Glutamatergic neuron (in vitro differentiated cells): ENCODE measurements at regions not wholly inside any gene's neighbourhood (a gene's known extent, or its start where the extent isn't known, plus 50 kb on each side); places are given as distances from the start of the nearest gene placed in this dataset.

ENCODE experiments used
- DNase-seq: peaks from one replicate; pipeline ENCODE4 v3.0.0; 2022
- H3K27ac Mint-ChIP-seq: one replicate; pipeline ENCODE4 v1.8.0; 2020; ENCODE audit warnings: mild to moderate bottlenecking, mixed read lengths, inconsistent platforms; ENCODE audit not compliant: unreplicated experiment
- H3K27me3 Mint-ChIP-seq: one replicate; pipeline ENCODE4 v1.8.0; 2020; ENCODE audit warnings: mild to moderate bottlenecking, moderate library complexity, mixed read lengths, inconsistent platforms; ENCODE audit not compliant: unreplicated experiment
- H3K36me3 Mint-ChIP-seq: one replicate; pipeline ENCODE4 v1.8.0; 2020; ENCODE audit warnings: mild to moderate bottlenecking, mixed read lengths, inconsistent platforms; ENCODE audit not compliant: unreplicated experiment
- H3K4me1 Mint-ChIP-seq: one replicate; pipeline ENCODE4 v1.8.0; 2020; ENCODE audit warnings: mild to moderate bottlenecking, low read depth, mixed read lengths, inconsistent platforms; ENCODE audit not compliant: unreplicated experiment
- H3K4me3 Mint-ChIP-seq: one replicate; pipeline ENCODE4 v1.8.0; 2020; ENCODE audit warnings: mild to moderate bottlenecking, mixed read lengths, inconsistent platforms; ENCODE audit not compliant: unreplicated experiment
- H3K9me3 Mint-ChIP-seq: one replicate; pipeline ENCODE4 v1.8.0; 2020; ENCODE audit warnings: mild to moderate bottlenecking, moderate library complexity, mixed read lengths, inconsistent platforms; ENCODE audit not compliant: unreplicated experiment
- TF ChIP-seq, protein P1 (sequence below): fragments of 200-600 bp; sonication (generic); IDR thresholded peaks from one replicate; pipeline ENCODE4 v1.5.0; 2021; ENCODE audit not compliant: partially characterized antibody, unreplicated experiment

DNA sequence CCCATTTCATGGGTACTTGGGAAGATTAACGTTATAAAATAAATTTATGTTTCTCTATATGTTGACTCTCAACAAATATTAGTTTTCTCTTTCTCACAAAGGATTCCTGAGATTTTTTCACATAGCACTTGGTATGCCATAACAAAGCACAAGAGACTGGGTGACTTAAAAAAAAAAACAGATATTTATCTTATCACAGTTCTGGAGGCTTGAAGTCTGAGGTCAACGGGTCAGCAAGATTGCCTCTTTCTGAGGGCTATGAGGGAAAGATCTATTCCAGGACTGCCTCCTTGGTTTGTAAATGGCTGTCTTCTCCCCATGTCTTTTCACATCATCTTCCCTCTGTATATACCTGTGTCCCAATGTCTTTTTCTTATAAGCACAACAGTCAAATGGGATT, 153.5 kb upstream of the DIO2 start:
- Mint-ChIP-seq H3K4me3 (no peak overlapping the region), H3K27ac (no peak overlapping the region), H3K9me3 (no peaks in the 10 kb centered on the region), H3K4me1 (no peaks in the 10 kb centered on the region), H3K36me3 (no peaks in the 10 kb centered on the region), H3K27me3 (no peaks in the 10 kb centered on the region)
- DNase-seq = no peak
- TF ChIP-seq, protein P1, sequence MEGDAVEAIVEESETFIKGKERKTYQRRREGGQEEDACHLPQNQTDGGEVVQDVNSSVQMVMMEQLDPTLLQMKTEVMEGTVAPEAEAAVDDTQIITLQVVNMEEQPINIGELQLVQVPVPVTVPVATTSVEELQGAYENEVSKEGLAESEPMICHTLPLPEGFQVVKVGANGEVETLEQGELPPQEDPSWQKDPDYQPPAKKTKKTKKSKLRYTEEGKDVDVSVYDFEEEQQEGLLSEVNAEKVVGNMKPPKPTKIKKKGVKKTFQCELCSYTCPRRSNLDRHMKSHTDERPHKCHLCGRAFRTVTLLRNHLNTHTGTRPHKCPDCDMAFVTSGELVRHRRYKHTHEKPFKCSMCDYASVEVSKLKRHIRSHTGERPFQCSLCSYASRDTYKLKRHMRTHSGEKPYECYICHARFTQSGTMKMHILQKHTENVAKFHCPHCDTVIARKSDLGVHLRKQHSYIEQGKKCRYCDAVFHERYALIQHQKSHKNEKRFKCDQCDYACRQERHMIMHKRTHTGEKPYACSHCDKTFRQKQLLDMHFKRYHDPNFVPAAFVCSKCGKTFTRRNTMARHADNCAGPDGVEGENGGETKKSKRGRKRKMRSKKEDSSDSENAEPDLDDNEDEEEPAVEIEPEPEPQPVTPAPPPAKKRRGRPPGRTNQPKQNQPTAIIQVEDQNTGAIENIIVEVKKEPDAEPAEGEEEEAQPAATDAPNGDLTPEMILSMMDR = no peak

DNA sequence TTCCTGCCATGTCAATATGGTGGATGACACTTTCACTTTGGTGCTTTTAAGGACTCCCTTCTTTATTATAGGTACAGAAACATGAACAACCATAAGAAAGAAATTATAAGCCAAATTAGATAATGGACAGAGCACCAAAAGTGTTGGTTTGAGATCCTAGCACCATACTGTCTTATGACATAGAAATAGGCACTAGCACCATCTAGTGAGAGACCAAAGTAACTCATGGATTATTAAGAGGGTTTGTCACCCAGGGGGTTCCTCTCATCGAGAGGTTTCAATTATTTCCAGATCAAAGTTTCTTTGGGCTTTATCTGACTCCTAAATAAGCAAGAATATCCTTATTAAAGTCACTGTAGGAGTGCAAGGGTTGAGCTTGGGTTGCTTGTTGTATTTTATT, 153.0 kb upstream of the DIO2 start:
- no peaks in the 10 kb centered on the region for H3K27me3 Mint-ChIP-seq
- TF ChIP-seq, protein P1 = peak; percentile 31
- H3K4me1 Mint-ChIP-seq = no peaks in the 10 kb centered on the region
- DNase-seq = no peak
- H3K36me3 Mint-ChIP-seq = no peaks in the 10 kb centered on the region
- no peaks in the 10 kb centered on the region for H3K9me3 Mint-ChIP-seq
- H3K4me3 Mint-ChIP-seq = no peak overlapping the region
- no peak overlapping the region for H3K27ac Mint-ChIP-seq

DNA sequence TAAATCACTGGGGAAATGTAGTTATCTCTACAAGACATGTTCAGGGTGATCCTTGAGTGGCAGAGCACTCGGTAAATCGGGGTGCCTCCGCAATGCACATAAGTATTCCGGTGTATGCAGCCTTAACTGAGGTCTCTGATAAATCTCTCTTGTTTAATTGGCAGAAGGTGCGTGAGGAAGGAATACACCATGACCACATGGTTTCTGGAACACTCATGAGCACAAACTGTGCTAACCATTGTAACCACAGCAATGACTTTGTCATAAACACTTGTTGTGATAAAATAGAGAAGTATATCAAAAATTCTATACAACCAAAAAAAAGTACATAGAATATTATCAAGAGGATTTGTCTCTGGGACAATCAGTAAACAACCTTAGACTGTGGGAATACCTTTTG, 146.8 kb upstream of the DIO2 start:
- no peak for DNase-seq
- TF ChIP-seq, protein P1 = no peak
- Mint-ChIP-seq H3K4me1 (no peaks in the 10 kb centered on the region), H3K9me3 (no peaks in the 10 kb centered on the region), H3K27ac (no peak overlapping the region), H3K27me3 (no peaks in the 10 kb centered on the region), H3K36me3 (no peaks in the 10 kb centered on the region), H3K4me3 (no peak overlapping the region)

DNA sequence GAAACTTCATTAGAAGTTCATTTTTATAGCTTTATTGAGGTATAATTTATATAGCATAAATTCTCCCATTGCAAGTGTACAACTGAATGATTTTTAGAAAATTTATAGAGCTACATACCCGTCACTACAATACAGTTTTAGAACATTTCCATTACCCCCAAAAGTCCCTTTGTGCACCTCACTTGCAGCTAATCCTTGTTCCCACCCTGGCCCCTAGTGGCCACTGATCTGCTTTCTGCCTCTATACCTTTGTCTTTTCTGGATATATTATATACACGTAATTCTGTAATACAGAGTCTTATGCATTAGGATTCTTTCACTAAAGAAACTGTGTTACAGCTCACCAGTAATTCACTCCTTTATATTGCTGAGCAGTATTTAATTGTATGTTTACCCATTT, 145.1 kb upstream of the DIO2 start:
- no peak overlapping the region for H3K4me3 Mint-ChIP-seq
- H3K36me3 Mint-ChIP-seq = no peaks in the 10 kb centered on the region
- TF ChIP-seq, protein P1 = peak; percentile 38
- no peaks in the 10 kb centered on the region for H3K4me1 Mint-ChIP-seq
- no peak for DNase-seq
- H3K27ac Mint-ChIP-seq = no peak overlapping the region
- H3K9me3 Mint-ChIP-seq = no peaks in the 10 kb centered on the region
- no peaks in the 10 kb centered on the region for H3K27me3 Mint-ChIP-seq

DNA sequence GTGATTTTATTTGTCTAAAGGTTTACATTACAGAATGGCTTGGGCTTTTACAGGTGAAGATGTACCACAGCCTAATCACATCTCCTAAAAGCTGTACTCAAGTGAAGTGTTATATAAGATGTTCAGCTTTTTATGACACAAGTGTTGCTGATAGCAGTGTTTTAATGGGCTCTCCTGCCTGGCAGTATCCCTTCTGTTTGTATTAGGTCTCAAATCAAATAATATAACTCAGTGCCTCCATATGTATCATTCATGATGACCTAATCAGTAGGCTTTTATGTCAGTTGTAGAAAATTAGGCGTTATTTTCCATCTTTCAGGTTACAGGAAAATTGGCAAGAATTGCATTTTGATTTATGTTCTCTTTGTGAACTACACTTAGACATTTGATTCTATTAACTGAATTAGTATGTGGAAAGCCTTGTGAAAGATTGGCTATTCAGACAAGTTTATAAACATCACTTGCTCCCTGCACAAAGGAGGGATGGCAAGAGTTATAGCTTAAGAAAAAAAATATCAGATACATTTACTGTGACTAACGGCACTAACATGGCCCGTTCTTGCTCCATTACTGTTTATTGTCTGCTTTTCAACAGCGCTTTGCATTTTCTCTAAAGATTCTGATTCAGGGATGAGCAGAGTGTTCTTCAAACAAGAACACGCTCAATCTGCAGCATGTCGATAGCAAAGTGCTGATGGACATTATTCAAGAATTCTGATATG, 143.7 kb upstream of the DIO2 start:
- TF ChIP-seq, protein P1 = no peak
- no peaks in the 10 kb centered on the region for H3K27me3 Mint-ChIP-seq
- H3K4me3 Mint-ChIP-seq = no peak overlapping the region
- DNase-seq = no peak
- no peaks in the 10 kb centered on the region for H3K9me3 Mint-ChIP-seq
- H3K4me1 Mint-ChIP-seq = no peaks in the 10 kb centered on the region
- H3K27ac Mint-ChIP-seq = no peak overlapping the region
- H3K36me3 Mint-ChIP-seq = no peaks in the 10 kb centered on the region
